Vagina (tissue), 2 donors: ENCODE measurements at regions not wholly inside any gene's neighbourhood (a gene's known extent, or its start where the extent isn't known, plus 50 kb on each side); places are given as distances from the start of the nearest gene placed in this dataset.

Source experiments
- DNase-seq, 2 donors: peaks; one replicate each; pipeline ENCODE4 v3.0.0-alpha.2; 2017; ENCODE audit errors: extremely low spot score in 2 of 2
- H3K27ac ChIP-seq: fragments of 200-600 bp; sonication (generic); one replicate; pipeline ENCODE4 v1.5.1; 2019
- H3K27me3 ChIP-seq: fragments of 200-600 bp; sonication (generic); one replicate; pipeline ENCODE4 v1.5.1; 2019
- H3K36me3 ChIP-seq, 2 donors: fragments of 200-600 bp; sonication (generic); one replicate each; pipeline ENCODE4 v1.5.1; 2017 to 2019
- H3K4me1 ChIP-seq: fragments of 200-600 bp; sonication (generic); one replicate; pipeline ENCODE4 v1.5.1; 2019
- H3K4me3 ChIP-seq, 2 donors: fragments of 200-600 bp; sonication (generic); 1 replicate in 1 of 2; 2 replicates in 1 of 2; pipeline ENCODE4 v1.5.1; 2016 to 2019
- H3K9me3 ChIP-seq: fragments of 200-600 bp; sonication (generic); one replicate; pipeline ENCODE4 v1.5.1; 2019
- CTCF ChIP-seq, 3 experiments: fragments of 450-650 bp in 2 of 3; fragments of 200-600 bp in 1 of 3; sonication (generic) in 1 of 3; IDR thresholded peaks; one replicate each; pipeline ENCODE4 v1.5.1; 2017 to 2019; ENCODE audit warnings: antibody characterized with exemption in 3 of 3, mild to moderate bottlenecking in 2 of 3, moderate library complexity in 2 of 3
- POLR2A ChIP-seq, 2 donors: fragments of 450-650 bp; IDR thresholded peaks; one replicate each; pipeline ENCODE4 v1.6.1; 2017; ENCODE audit warnings: antibody characterized with exemption in 2 of 2, mild to moderate bottlenecking in 2 of 2, moderate library complexity in 2 of 2
- POLR2AphosphoS5 ChIP-seq, 2 donors: sonication (generic); formaldehyde crosslinking; IDR thresholded peaks; one replicate each; pipeline ENCODE4 v1.9.0; 2017; ENCODE audit warnings: antibody characterized with exemption in 2 of 2, mild to moderate bottlenecking in 2 of 2, low read depth in 1 of 2; ENCODE audit not compliant: insufficient read depth in 1 of 2
- intact Hi-C: fragments of 100-400 bp; cut with DNase I; formaldehyde crosslinking; loops from one replicate; pipeline ENCODE4 v1.15.1; 2023

GRCh38 chr1:34657849-34658248 is 97.0 kb upstream of the GJB5 start:
- peak in 1 of 2 donors; percentile 49 for DNase-seq
- intact Hi-C loops, result no loop called here
- TF ChIP-seq POLR2A (IDR thresholded peaks at IDR 0.05) (no peak), CTCF (IDR thresholded peaks at IDR 0.05) (no peak), POLR2AphosphoS5 (IDR thresholded peaks at IDR 0.05; ENCODE audit: insufficient read depth in 1 of 2, low read depth in 1 of 2) (no peak)
- Histone ChIP-seq H3K27ac (no peak overlapping the region), H3K9me3 (no peaks in the 10 kb centered on the region), H3K36me3 (no peaks in the 10 kb centered on the region), H3K27me3 (no peaks in the 10 kb centered on the region), H3K4me3 (no peak overlapping the region), H3K4me1 (no peaks in the 10 kb centered on the region)

- intact Hi-C loops, result no loop called here
- Histone ChIP-seq H3K4me1 (no peaks in the 10 kb centered on the region), H3K27me3 (no peaks in the 10 kb centered on the region), H3K4me3 (no peak overlapping the region), H3K27ac (no peak overlapping the region), H3K36me3 (no peaks in the 10 kb centered on the region), H3K9me3 (no peaks in the 10 kb centered on the region)
- DNase-seq, result no peak
- TF ChIP-seq POLR2AphosphoS5 (IDR thresholded peaks at IDR 0.05; ENCODE audit: insufficient read depth in 1 of 2, low read depth in 1 of 2), result no peak
- TF ChIP-seq CTCF (IDR thresholded peaks at IDR 0.05), result no peak
- TF ChIP-seq POLR2A (IDR thresholded peaks at IDR 0.05), result no peak
Observed at GRCh38 chr1:34663031-34663430, 91.8 kb upstream of the GJB5 start.

GRCh38 chr1:34668063-34668462 is 86.8 kb upstream of the GJB5 start:
- H3K36me3 ChIP-seq, result no peaks in the 10 kb centered on the region

GRCh38 chr1:34670982-34671381 is 83.9 kb upstream of the GJB5 start:
- Histone ChIP-seq H3K4me3 (no peak overlapping the region), H3K4me1 (no peaks in the 10 kb centered on the region), H3K27ac (no peak overlapping the region), H3K36me3 (no peaks in the 10 kb centered on the region), H3K9me3 (no peaks in the 10 kb centered on the region), H3K27me3 (no peaks in the 10 kb centered on the region)
- DNase-seq, result peak in 1 of 2 donors; percentile 85
- intact Hi-C loops, result no loop called here
- TF ChIP-seq CTCF (IDR thresholded peaks at IDR 0.05) (no peak), POLR2AphosphoS5 (IDR thresholded peaks at IDR 0.05; ENCODE audit: insufficient read depth in 1 of 2, low read depth in 1 of 2) (no peak), POLR2A (IDR thresholded peaks at IDR 0.05) (no peak)

More at GRCh38 chr1:34668063-34668462, 86.8 kb upstream of the GJB5 start:
- Histone ChIP-seq H3K27ac (no peak overlapping the region), H3K4me3 (no peak overlapping the region), H3K4me1 (no peaks in the 10 kb centered on the region), H3K9me3 (no peaks in the 10 kb centered on the region), H3K27me3 (no peaks in the 10 kb centered on the region)
- TF ChIP-seq POLR2A (IDR thresholded peaks at IDR 0.05) (no peak), CTCF (IDR thresholded peaks at IDR 0.05) (no peak), POLR2AphosphoS5 (IDR thresholded peaks at IDR 0.05; ENCODE audit: insufficient read depth in 1 of 2, low read depth in 1 of 2) (no peak)
- peak in 1 of 2 donors; percentile 7 for DNase-seq
- intact Hi-C loops, result no loop called here

GRCh38 chr1:34671887-34672286 is 83.0 kb upstream of the GJB5 start:
- TF ChIP-seq POLR2AphosphoS5 (IDR thresholded peaks at IDR 0.05; ENCODE audit: insufficient read depth in 1 of 2, low read depth in 1 of 2), result no peak
- TF ChIP-seq CTCF (IDR thresholded peaks at IDR 0.05), result no peak
- TF ChIP-seq POLR2A (IDR thresholded peaks at IDR 0.05), result no peak
- H3K4me3 ChIP-seq, result no peak overlapping the region
- peak; percentile 71 to 79 for DNase-seq
- no peaks in the 10 kb centered on the region for H3K36me3 ChIP-seq
- no peaks in the 10 kb centered on the region for H3K27me3 ChIP-seq
- no peaks in the 10 kb centered on the region for H3K9me3 ChIP-seq
- H3K27ac ChIP-seq, result no peak overlapping the region
- H3K4me1 ChIP-seq, result no peaks in the 10 kb centered on the region
- intact Hi-C loops, result no loop called here
